ENCODE measurements at regions not wholly inside any gene's neighbourhood (a gene's known extent, or its start where the extent isn't known, plus 50 kb on each side); places are given as distances from the start of the nearest gene placed in this dataset.

DNA sequence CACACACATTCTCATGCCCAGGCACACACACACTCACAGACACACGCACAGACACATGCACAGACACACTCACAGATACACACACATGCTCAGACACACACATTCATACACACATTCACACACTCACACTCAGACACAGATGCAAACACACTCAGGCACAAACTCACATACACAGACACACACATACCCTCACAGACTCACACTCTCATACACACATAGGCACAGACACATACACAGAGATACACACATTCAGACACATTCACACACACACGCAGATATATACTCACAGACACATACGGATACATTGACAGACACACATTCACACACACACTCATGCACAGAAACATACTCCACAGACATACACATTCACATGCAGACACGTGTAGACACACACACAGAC is 89.6 kb downstream of the RBFOX3 start (continued):
- TF ChIP-seq ZBTB40 (IDR thresholded peaks at IDR 0.05) (peak; percentile 36), ZBTB40 (CRISPR knock-in tag; IDR thresholded peaks at IDR 0.05) (no peak), PHB2 (IDR thresholded peaks at IDR 0.05; ENCODE audit: partially characterized antibody) (peak; percentile 18), TOPORS (CRISPR knock-in tag; IDR thresholded peaks at IDR 0.05) (no peak), ZNF720 (CRISPR knock-in tag; IDR thresholded peaks at IDR 0.05) (no peak), ATF7 (IDR thresholded peaks at IDR 0.05) (peak; percentile 8; the same call in 1 of the 2 replicates), ATF7 (CRISPR knock-in tag; IDR thresholded peaks at IDR 0.05) (no peak), SP2 (CRISPR knock-in tag; IDR thresholded peaks at IDR 0.05) (no peak), MAX (IDR thresholded peaks at IDR 0.05) (no peak), SRF (IDR thresholded peaks at IDR 0.05; ENCODE audit: low read depth, low read length) (no peak), ZNF10 (CRISPR knock-in tag; IDR thresholded peaks at IDR 0.05; ENCODE audit: borderline replicate concordance, low read depth) (no peak), ZNF460 (CRISPR knock-in tag; IDR thresholded peaks at IDR 0.05; ENCODE audit: borderline replicate concordance) (no peak), ZBTB8A (CRISPR knock-in tag; IDR thresholded peaks at IDR 0.05; ENCODE audit: borderline replicate concordance, low read depth) (no peak), ARNT (IDR thresholded peaks at IDR 0.05) (peak; percentile 74; the same call in 1 of the 2 replicates), TAF15 (IDR thresholded peaks at IDR 0.05; ENCODE audit: low read depth, low read length, poor library complexity, severe bottlenecking) (no peak), ZNF563 (CRISPR knock-in tag; IDR thresholded peaks at IDR 0.05) (no peak), PLRG1 (conservative IDR thresholded peaks at IDR 0.05) (peak; percentile 53; the same call in 1 of the 2 replicates), DR1 (CRISPR knock-in tag; IDR thresholded peaks at IDR 0.05) (no peak), SOX6 (IDR thresholded peaks at IDR 0.05) (peak; percentile 65; the same call in 1 of the 2 replicates), SOX6 (CRISPR knock-in tag; IDR thresholded peaks at IDR 0.05) (no peak), LCORL (IDR thresholded peaks at IDR 0.05) (0 out of 2 replicates have a peak, but pooled peaks have one; percentile 44), LCORL (CRISPR knock-in tag; IDR thresholded peaks at IDR 0.05) (no peak)
- TF ChIP-seq, protein P1, sequence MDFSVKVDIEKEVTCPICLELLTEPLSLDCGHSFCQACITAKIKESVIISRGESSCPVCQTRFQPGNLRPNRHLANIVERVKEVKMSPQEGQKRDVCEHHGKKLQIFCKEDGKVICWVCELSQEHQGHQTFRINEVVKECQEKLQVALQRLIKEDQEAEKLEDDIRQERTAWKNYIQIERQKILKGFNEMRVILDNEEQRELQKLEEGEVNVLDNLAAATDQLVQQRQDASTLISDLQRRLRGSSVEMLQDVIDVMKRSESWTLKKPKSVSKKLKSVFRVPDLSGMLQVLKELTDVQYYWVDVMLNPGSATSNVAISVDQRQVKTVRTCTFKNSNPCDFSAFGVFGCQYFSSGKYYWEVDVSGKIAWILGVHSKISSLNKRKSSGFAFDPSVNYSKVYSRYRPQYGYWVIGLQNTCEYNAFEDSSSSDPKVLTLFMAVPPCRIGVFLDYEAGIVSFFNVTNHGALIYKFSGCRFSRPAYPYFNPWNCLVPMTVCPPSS (IDR thresholded peaks at IDR 0.05) = peak; percentile 97; the same call in 1 of the 2 replicates

Data from HepG2 (cell line).